HL-60 (cell line): ENCODE measurements at regions not wholly inside any gene's neighbourhood (a gene's known extent, or its start where the extent isn't known, plus 50 kb on each side); places are given as distances from the start of the nearest gene placed in this dataset.

Experiments used
- SPI1 ChIP-seq: IDR thresholded peaks from 2 replicates; pipeline ENCODE4 v1.6.1; 2012; ENCODE audit warnings: low read depth, mild to moderate bottlenecking, borderline replicate concordance
- TF ChIP-seq, protein P1 (sequence below): IDR thresholded peaks from one replicate; pipeline ENCODE4 v1.5.1; 2011; ENCODE audit warnings: low read length, control low read depth, inconsistent platforms; ENCODE audit not compliant: insufficient read depth
- TF ChIP-seq, protein P2 (sequence below): IDR thresholded peaks from 2 replicates; pipeline ENCODE4 v1.6.1; 2012; ENCODE audit warnings: low read depth; ENCODE audit not compliant: insufficient replicate concordance

DNA sequence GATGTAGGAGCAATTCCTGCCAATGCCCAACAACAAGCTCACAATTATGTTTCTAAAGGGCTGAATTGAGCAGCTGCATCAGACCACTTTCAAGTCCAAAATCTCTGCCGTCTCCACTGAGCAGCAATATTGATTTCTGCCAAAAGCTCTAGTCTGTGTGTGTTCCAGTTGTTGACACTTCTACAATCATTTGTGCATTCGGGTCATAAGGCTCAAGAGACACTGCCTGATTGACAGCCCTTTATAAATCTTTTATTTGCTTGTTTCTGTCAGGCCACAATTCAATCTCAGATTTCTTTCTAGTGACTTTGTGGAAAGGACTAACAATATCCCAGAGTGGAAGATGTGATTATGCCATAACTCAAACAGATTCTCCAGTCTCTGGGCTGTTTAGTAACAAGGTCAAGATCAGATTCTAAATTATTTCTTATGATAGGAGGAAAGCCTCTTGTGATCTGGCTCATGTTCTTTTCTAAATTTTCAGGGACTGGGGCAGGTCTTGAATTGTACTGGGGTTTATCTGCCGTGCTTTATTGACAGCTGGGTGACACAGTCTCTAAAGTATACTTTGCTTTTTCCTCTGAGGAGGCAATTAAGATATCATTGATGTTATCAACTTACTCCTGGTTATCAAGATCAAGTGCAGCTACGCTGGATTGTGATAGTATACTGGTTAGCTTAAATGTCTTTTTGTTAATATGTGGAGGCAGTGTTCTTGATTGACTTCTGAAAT lies 377.1 kb downstream of the CNTNAP4 start:
- TF ChIP-seq, protein P1, sequence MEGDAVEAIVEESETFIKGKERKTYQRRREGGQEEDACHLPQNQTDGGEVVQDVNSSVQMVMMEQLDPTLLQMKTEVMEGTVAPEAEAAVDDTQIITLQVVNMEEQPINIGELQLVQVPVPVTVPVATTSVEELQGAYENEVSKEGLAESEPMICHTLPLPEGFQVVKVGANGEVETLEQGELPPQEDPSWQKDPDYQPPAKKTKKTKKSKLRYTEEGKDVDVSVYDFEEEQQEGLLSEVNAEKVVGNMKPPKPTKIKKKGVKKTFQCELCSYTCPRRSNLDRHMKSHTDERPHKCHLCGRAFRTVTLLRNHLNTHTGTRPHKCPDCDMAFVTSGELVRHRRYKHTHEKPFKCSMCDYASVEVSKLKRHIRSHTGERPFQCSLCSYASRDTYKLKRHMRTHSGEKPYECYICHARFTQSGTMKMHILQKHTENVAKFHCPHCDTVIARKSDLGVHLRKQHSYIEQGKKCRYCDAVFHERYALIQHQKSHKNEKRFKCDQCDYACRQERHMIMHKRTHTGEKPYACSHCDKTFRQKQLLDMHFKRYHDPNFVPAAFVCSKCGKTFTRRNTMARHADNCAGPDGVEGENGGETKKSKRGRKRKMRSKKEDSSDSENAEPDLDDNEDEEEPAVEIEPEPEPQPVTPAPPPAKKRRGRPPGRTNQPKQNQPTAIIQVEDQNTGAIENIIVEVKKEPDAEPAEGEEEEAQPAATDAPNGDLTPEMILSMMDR: no peak
- no peak for TF ChIP-seq SPI1
- TF ChIP-seq, protein P2, sequence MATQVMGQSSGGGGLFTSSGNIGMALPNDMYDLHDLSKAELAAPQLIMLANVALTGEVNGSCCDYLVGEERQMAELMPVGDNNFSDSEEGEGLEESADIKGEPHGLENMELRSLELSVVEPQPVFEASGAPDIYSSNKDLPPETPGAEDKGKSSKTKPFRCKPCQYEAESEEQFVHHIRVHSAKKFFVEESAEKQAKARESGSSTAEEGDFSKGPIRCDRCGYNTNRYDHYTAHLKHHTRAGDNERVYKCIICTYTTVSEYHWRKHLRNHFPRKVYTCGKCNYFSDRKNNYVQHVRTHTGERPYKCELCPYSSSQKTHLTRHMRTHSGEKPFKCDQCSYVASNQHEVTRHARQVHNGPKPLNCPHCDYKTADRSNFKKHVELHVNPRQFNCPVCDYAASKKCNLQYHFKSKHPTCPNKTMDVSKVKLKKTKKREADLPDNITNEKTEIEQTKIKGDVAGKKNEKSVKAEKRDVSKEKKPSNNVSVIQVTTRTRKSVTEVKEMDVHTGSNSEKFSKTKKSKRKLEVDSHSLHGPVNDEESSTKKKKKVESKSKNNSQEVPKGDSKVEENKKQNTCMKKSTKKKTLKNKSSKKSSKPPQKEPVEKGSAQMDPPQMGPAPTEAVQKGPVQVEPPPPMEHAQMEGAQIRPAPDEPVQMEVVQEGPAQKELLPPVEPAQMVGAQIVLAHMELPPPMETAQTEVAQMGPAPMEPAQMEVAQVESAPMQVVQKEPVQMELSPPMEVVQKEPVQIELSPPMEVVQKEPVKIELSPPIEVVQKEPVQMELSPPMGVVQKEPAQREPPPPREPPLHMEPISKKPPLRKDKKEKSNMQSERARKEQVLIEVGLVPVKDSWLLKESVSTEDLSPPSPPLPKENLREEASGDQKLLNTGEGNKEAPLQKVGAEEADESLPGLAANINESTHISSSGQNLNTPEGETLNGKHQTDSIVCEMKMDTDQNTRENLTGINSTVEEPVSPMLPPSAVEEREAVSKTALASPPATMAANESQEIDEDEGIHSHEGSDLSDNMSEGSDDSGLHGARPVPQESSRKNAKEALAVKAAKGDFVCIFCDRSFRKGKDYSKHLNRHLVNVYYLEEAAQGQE: no peak
